ENCODE measurements at regions not wholly inside any gene's neighbourhood (a gene's known extent, or its start where the extent isn't known, plus 50 kb on each side); places are given as distances from the start of the nearest gene placed in this dataset.

DNA sequence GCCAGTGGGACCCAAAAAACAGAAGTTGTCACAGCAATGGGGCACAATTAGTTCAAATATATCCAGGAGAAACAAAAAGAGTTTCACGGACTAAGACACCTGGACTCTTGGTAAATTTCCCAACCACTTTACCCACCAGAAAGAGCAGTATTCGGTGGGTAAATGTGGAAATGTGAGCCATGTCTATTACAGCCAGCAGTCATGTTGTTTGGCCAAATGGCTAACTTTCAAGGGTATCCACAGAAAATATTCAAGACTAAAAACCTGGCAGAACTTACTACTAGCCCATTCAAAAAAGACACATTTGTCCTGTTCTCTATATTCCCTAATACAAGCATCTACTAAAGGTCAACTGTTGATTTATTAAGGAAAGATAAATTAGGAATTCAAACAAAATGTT is 1296.0 kb upstream of the NXPH2 start:
- TF ChIP-seq, protein P1, sequence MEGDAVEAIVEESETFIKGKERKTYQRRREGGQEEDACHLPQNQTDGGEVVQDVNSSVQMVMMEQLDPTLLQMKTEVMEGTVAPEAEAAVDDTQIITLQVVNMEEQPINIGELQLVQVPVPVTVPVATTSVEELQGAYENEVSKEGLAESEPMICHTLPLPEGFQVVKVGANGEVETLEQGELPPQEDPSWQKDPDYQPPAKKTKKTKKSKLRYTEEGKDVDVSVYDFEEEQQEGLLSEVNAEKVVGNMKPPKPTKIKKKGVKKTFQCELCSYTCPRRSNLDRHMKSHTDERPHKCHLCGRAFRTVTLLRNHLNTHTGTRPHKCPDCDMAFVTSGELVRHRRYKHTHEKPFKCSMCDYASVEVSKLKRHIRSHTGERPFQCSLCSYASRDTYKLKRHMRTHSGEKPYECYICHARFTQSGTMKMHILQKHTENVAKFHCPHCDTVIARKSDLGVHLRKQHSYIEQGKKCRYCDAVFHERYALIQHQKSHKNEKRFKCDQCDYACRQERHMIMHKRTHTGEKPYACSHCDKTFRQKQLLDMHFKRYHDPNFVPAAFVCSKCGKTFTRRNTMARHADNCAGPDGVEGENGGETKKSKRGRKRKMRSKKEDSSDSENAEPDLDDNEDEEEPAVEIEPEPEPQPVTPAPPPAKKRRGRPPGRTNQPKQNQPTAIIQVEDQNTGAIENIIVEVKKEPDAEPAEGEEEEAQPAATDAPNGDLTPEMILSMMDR (IDR thresholded peaks at IDR 0.05; ENCODE audit: insufficient read depth, low read length), result no peak
- no peak for TF ChIP-seq POLR2AphosphoS5 (IDR thresholded peaks at IDR 0.05; ENCODE audit: low read depth)
- TF ChIP-seq, protein P2, sequence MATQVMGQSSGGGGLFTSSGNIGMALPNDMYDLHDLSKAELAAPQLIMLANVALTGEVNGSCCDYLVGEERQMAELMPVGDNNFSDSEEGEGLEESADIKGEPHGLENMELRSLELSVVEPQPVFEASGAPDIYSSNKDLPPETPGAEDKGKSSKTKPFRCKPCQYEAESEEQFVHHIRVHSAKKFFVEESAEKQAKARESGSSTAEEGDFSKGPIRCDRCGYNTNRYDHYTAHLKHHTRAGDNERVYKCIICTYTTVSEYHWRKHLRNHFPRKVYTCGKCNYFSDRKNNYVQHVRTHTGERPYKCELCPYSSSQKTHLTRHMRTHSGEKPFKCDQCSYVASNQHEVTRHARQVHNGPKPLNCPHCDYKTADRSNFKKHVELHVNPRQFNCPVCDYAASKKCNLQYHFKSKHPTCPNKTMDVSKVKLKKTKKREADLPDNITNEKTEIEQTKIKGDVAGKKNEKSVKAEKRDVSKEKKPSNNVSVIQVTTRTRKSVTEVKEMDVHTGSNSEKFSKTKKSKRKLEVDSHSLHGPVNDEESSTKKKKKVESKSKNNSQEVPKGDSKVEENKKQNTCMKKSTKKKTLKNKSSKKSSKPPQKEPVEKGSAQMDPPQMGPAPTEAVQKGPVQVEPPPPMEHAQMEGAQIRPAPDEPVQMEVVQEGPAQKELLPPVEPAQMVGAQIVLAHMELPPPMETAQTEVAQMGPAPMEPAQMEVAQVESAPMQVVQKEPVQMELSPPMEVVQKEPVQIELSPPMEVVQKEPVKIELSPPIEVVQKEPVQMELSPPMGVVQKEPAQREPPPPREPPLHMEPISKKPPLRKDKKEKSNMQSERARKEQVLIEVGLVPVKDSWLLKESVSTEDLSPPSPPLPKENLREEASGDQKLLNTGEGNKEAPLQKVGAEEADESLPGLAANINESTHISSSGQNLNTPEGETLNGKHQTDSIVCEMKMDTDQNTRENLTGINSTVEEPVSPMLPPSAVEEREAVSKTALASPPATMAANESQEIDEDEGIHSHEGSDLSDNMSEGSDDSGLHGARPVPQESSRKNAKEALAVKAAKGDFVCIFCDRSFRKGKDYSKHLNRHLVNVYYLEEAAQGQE (IDR thresholded peaks at IDR 0.05; ENCODE audit: insufficient replicate concordance, low read depth), result no peak
- TF ChIP-seq GABPA (IDR thresholded peaks at IDR 0.05; ENCODE audit: low read depth), result no peak
